Loucy (cell line): ENCODE measurements at regions not wholly inside any gene's neighbourhood (a gene's known extent, or its start where the extent isn't known, plus 50 kb on each side); places are given as distances from the start of the nearest gene placed in this dataset.

Experiments
- H2AFZ ChIP-seq: fragments of 200-600 bp; sonication (generic); 2 replicates; pipeline ENCODE4 v1.6.0; 2016; ENCODE audit warnings: antibody characterized with exemption, mild to moderate bottlenecking, low read length, moderate library complexity
- H3F3A ChIP-seq: fragments of 200-600 bp; 2 replicates; pipeline ENCODE4 v1.6.0; 2016; ENCODE audit warnings: antibody characterized with exemption, low read depth, mild to moderate bottlenecking
- H3K27me3 ChIP-seq: fragments of 200-600 bp; sonication (generic); 2 replicates; pipeline ENCODE4 v1.6.1; 2014; ENCODE audit warnings: low read length, mild to moderate bottlenecking; ENCODE audit not compliant: insufficient read depth, poor library complexity, severe bottlenecking
- H3K36me3 ChIP-seq: fragments of 200-600 bp; sonication (generic); 2 replicates; pipeline ENCODE4 v1.6.1; 2016; ENCODE audit warnings: low read length; ENCODE audit not compliant: insufficient read depth
- H3K4me1 ChIP-seq: fragments of 200-600 bp; sonication (generic); 2 replicates; pipeline ENCODE4 v1.5.1; 2014; ENCODE audit warnings: low read length, mild to moderate bottlenecking; ENCODE audit not compliant: insufficient read depth, poor library complexity, severe bottlenecking
- H3K4me2 ChIP-seq: fragments of 200-600 bp; sonication (generic); 2 replicates; pipeline ENCODE4 v1.6.0; 2014; ENCODE audit warnings: antibody characterized with exemption, low read length, low read depth, mild to moderate bottlenecking; ENCODE audit not compliant: poor library complexity, severe bottlenecking
- H3K4me3 ChIP-seq: fragments of 200-600 bp; sonication (generic); 2 replicates; pipeline ENCODE4 v1.5.1; 2014; ENCODE audit warnings: low read length, mild to moderate bottlenecking, mixed read lengths; ENCODE audit not compliant: poor library complexity, severe bottlenecking
- H3K79me2 ChIP-seq: fragments of 200-600 bp; sonication (generic); 2 replicates; pipeline ENCODE4 v1.6.1; 2014; ENCODE audit warnings: low read length; ENCODE audit not compliant: insufficient read depth
- H3K9ac ChIP-seq: fragments of 200-600 bp; sonication (generic); 2 replicates; pipeline ENCODE4 v1.6.0; 2014; ENCODE audit warnings: mild to moderate bottlenecking, low read depth, low read length, moderate library complexity; ENCODE audit not compliant: poor library complexity, severe bottlenecking
- H3K9me2 ChIP-seq: fragments of 200-600 bp; sonication (generic); replicated peaks from 2 replicates; pipeline ENCODE4 v1.6.1; 2016; ENCODE audit warnings: low read depth, low read length, mixed read lengths
- H3K9me3 ChIP-seq: fragments of 200-600 bp; sonication (generic); 2 replicates; pipeline ENCODE4 v1.6.1; 2014; ENCODE audit warnings: mild to moderate bottlenecking, antibody characterized with exemption, low read length, low read depth; ENCODE audit not compliant: insufficient read depth
- H4K20me1 ChIP-seq: fragments of 200-600 bp; sonication (generic); 2 replicates; pipeline ENCODE4 v1.6.0; 2014; ENCODE audit warnings: antibody characterized with exemption, low read length, mild to moderate bottlenecking; ENCODE audit not compliant: insufficient read depth, poor library complexity, severe bottlenecking
- CTCF ChIP-seq: fragments of 200-600 bp; sonication (generic); conservative IDR thresholded peaks from 2 replicates; pipeline ENCODE4 v1.5.1; 2014; ENCODE audit warnings: mild to moderate bottlenecking, antibody characterized with exemption, low read length
- EZH2phosphoT487 ChIP-seq: fragments of 200-600 bp; IDR thresholded peaks from 2 replicates; pipeline ENCODE4 v1.6.1; 2018; ENCODE audit warnings: antibody characterized with exemption, mild to moderate bottlenecking, moderate library complexity, borderline replicate concordance

GRCh38 chr6:4717856-4718255 lies 58.3 kb upstream of the CDYL start:
- Histone ChIP-seq H3K4me3 (no peak overlapping the region), H2AFZ (no peak overlapping the region), H3K27me3 (no peaks in the 10 kb centered on the region), H3K9me2 (no peaks in the 10 kb centered on the region), H4K20me1 (no peaks in the 10 kb centered on the region), H3K36me3 (no peaks in the 10 kb centered on the region), H3K4me2 (no peak overlapping the region), H3K4me1 (peaks cover 8% of the 10 kb centered on the region), H3K9ac (no peak overlapping the region), H3K9me3 (no peaks in the 10 kb centered on the region), H3F3A (no peaks in the 10 kb centered on the region), H3K79me2 (no peaks in the 10 kb centered on the region)
- TF ChIP-seq EZH2phosphoT487, result no peak
- no peak for TF ChIP-seq CTCF

- no peaks in the 10 kb centered on the region for H3K79me2 ChIP-seq
- H2AFZ ChIP-seq, result no peak overlapping the region
- H3K4me1 ChIP-seq, result peaks cover 8% of the 10 kb centered on the region
- no peaks in the 10 kb centered on the region for H3K27me3 ChIP-seq
- no peak for TF ChIP-seq CTCF
- H4K20me1 ChIP-seq, result no peaks in the 10 kb centered on the region
- no peaks in the 10 kb centered on the region for H3K36me3 ChIP-seq
- H3K9me2 ChIP-seq, result no peaks in the 10 kb centered on the region
- H3K4me3 ChIP-seq, result no peak overlapping the region
- H3K4me2 ChIP-seq, result no peak overlapping the region
- H3K9me3 ChIP-seq, result no peaks in the 10 kb centered on the region
- H3F3A ChIP-seq, result no peaks in the 10 kb centered on the region
- no peak overlapping the region for H3K9ac ChIP-seq
These were observed 59.1 kb upstream of the CDYL start for GRCh38 chr6:4717124-4717523.

GRCh38 chr6:4714961-4715501 lies 61.2 kb upstream of the CDYL start:
- Histone ChIP-seq H4K20me1 (no peaks in the 10 kb centered on the region), H3K36me3 (no peaks in the 10 kb centered on the region), H3K4me3 (no peak overlapping the region), H3K4me1 (peaks cover 8% of the 10 kb centered on the region), H3F3A (no peaks in the 10 kb centered on the region), H3K27me3 (no peaks in the 10 kb centered on the region), H3K79me2 (no peaks in the 10 kb centered on the region), H3K9me3 (no peaks in the 10 kb centered on the region), H3K9ac (no peak overlapping the region), H3K4me2 (peak overlapping the region; percentile 5), H3K9me2 (no peaks in the 10 kb centered on the region), H2AFZ (peak overlapping the region; percentile 71)
- TF ChIP-seq EZH2phosphoT487, result no peak
- no peak for TF ChIP-seq CTCF
